H1 (cell line): ENCODE measurements at regions not wholly inside any gene's neighbourhood (a gene's known extent, or its start where the extent isn't known, plus 50 kb on each side); places are given as distances from the start of the nearest gene placed in this dataset.

ENCODE experiments used
- CTCF ChIA-PET: fragments of 300-600 bp; sonication (Branson Sonifier 250); formaldehyde crosslinking; loops from one replicate; lab custom pipeline; 2021; ENCODE audit not compliant: partially characterized antibody; lab: Charles Lee
- POLR2A ChIA-PET: fragments of 300-600 bp; sonication (Branson Sonifier 250); formaldehyde crosslinking; loops from one replicate; lab custom pipeline; 2021; ENCODE audit warnings: inconsistent platforms; ENCODE audit not compliant: partially characterized antibody; lab: Charles Lee
- DNase-seq, 2 experiments: peaks; one replicate each; pipeline versions ENCODE4 v3.0.0 to v3.0.0-alpha.2; 2010 to 2022; ENCODE audit warnings: low spot score in 2 of 2, low read depth in 1 of 2, mixed read lengths in 1 of 2
- FAIRE-seq: peaks from 2 replicates; lab custom pipeline; 2011; peaks lifted over from hg19 to GRCh38; lab: Jason Lieb, UNC
- H2AFZ ChIP-seq: 2 replicates; pipeline ENCODE4 v1.8.1; 2012; ENCODE audit warnings: low read length, inconsistent platforms
- H2AK5ac ChIP-seq: 2 replicates; pipeline ENCODE4 v1.6.1; 2013; ENCODE audit warnings: low read depth, low read length
- H2BK120ac ChIP-seq: replicated peaks from 2 replicates; pipeline ENCODE3; 2013; ENCODE audit warnings: low read depth, low read length, inconsistent platforms
- H2BK12ac ChIP-seq: 2 replicates; pipeline ENCODE4 v1.6.1; 2013; ENCODE audit warnings: low read depth, low read length
- H2BK15ac ChIP-seq: 2 replicates; pipeline ENCODE4 v1.6.1; 2013; ENCODE audit warnings: low read length
- H2BK20ac ChIP-seq: 2 replicates; pipeline ENCODE4 v1.6.1; 2013; ENCODE audit warnings: low read length
- H2BK5ac ChIP-seq: 2 replicates; pipeline ENCODE4 v1.6.1; 2013; ENCODE audit warnings: low read depth, low read length
- H3K14ac ChIP-seq: 2 replicates; pipeline ENCODE4 v1.6.1; 2013; ENCODE audit warnings: inconsistent platforms; ENCODE audit not compliant: insufficient read length
- H3K18ac ChIP-seq: 2 replicates; pipeline ENCODE4 v1.6.1; 2013; ENCODE audit warnings: low read length; ENCODE audit errors: extremely low read depth
- H3K23ac ChIP-seq: 2 replicates; pipeline ENCODE4 v1.6.1; 2013; ENCODE audit warnings: inconsistent platforms; ENCODE audit not compliant: insufficient read length
- H3K23me2 ChIP-seq: 2 replicates; pipeline ENCODE4 v1.6.1; 2013; ENCODE audit warnings: low read depth, low read length
- H3K27ac ChIP-seq: 2 replicates; pipeline ENCODE4 v1.6.1; 2011; ENCODE audit warnings: low read depth, low read length, inconsistent platforms
- H3K27me3 ChIP-seq, 4 experiments: replicated peaks in 1 of 4; 1 replicate in 1 of 4; 2 replicates in 3 of 4; pipeline versions ENCODE4 v1.6.1 to v1.8.1; 2011 to 2013; ENCODE audit warnings: low read length in 3 of 4, mild to moderate bottlenecking in 3 of 4, inconsistent platforms in 2 of 4, mixed read lengths in 2 of 4, moderate library complexity in 1 of 4; ENCODE audit not compliant: control insufficient read depth in 3 of 4, insufficient read depth in 3 of 4; ENCODE audit errors: extremely low read depth in 1 of 4
- H3K36me3 ChIP-seq, 4 experiments: 2 replicates each; pipeline versions ENCODE4 v1.6.1 to v1.8.1; 2011 to 2013; ENCODE audit warnings: mild to moderate bottlenecking in 4 of 4, low read length in 3 of 4, moderate library complexity in 2 of 4, control low read depth in 1 of 4, inconsistent platforms in 1 of 4; ENCODE audit not compliant: insufficient read depth in 4 of 4, control insufficient read depth in 2 of 4
- H3K4ac ChIP-seq: replicated peaks from 2 replicates; pipeline ENCODE3; 2013; ENCODE audit warnings: low read length, low read depth, mixed read lengths, inconsistent platforms; ENCODE audit not compliant: insufficient read length
- H3K4me1 ChIP-seq, 4 experiments: replicated peaks in 1 of 4; 1 replicate in 1 of 4; 2 replicates in 3 of 4; pipeline versions ENCODE4 v1.6.1 to v1.8.1; 2011 to 2013; ENCODE audit warnings: low read length in 3 of 4, inconsistent platforms in 2 of 4, mixed read lengths in 1 of 4; ENCODE audit not compliant: insufficient read depth in 4 of 4, control insufficient read depth in 3 of 4
- H3K4me2 ChIP-seq, 2 experiments: 2 replicates each; pipeline versions ENCODE4 v1.6.1 to v1.8.1; 2011 to 2013; ENCODE audit warnings: low read depth in 2 of 2, low read length in 2 of 2, control low read depth in 1 of 2, inconsistent platforms in 1 of 2, mild to moderate bottlenecking in 1 of 2; ENCODE audit not compliant: insufficient read depth in 1 of 2
- H3K4me3 ChIP-seq, 4 experiments: fragments of 200-600, 300-600 bp in 1 of 4; sonication (generic), shearing (Covaris generic), sonication (Bioruptor Twin) in 1 of 4; 2 replicates each; pipeline versions ENCODE4 v1.5.1 to v1.8.1; 2011 to 2016; ENCODE audit warnings: low read length in 4 of 4, low read depth in 3 of 4, control low read depth in 2 of 4, inconsistent platforms in 2 of 4, mild to moderate bottlenecking in 2 of 4, mixed read lengths in 1 of 4, moderate library complexity in 1 of 4; ENCODE audit not compliant: insufficient read depth in 2 of 4; ENCODE audit errors: extremely low read depth in 1 of 4
- H3K56ac ChIP-seq: replicated peaks from 2 replicates; pipeline ENCODE3; 2013; ENCODE audit warnings: low read depth, mild to moderate bottlenecking, mixed read lengths, low read length, inconsistent platforms; ENCODE audit not compliant: insufficient read length
- H3K79me1 ChIP-seq: 2 replicates; pipeline ENCODE4 v1.6.1; 2013; ENCODE audit warnings: low read depth, low read length, control low read depth
- H3K79me2 ChIP-seq, 2 experiments: 2 replicates each; pipeline versions ENCODE4 v1.6.1 to v1.8.1; 2012 to 2013; ENCODE audit warnings: low read length in 2 of 2, mild to moderate bottlenecking in 2 of 2, inconsistent platforms in 1 of 2; ENCODE audit not compliant: insufficient read depth in 2 of 2, control insufficient read depth in 1 of 2
- H3K9ac ChIP-seq, 4 experiments: replicated peaks in 1 of 4; 1 replicate in 1 of 4; 2 replicates in 3 of 4; pipeline versions ENCODE4 v1.6.1 to v1.8.1; 2011 to 2013; ENCODE audit warnings: low read depth in 3 of 4, low read length in 3 of 4, control low read depth in 2 of 4, mild to moderate bottlenecking in 2 of 4, moderate library complexity in 2 of 4, inconsistent platforms in 1 of 4; ENCODE audit errors: extremely low read depth in 1 of 4
- H3K9me3 ChIP-seq, 2 experiments: 2 replicates each; pipeline versions ENCODE4 v1.6.1 to v1.8.1; 2012 to 2013; ENCODE audit warnings: mild to moderate bottlenecking in 2 of 2, moderate library complexity in 2 of 2, control low read depth in 1 of 2, inconsistent platforms in 1 of 2, low read depth in 1 of 2, low read length in 1 of 2, mixed read lengths in 1 of 2; ENCODE audit not compliant: insufficient read depth in 2 of 2
- H4K20me1 ChIP-seq, 2 experiments: replicated peaks in 1 of 2; 2 replicates each; pipeline versions ENCODE3 to v1.8.1; 2011 to 2013; ENCODE audit warnings: inconsistent platforms in 2 of 2, low read length in 2 of 2, mild to moderate bottlenecking in 1 of 2; ENCODE audit not compliant: insufficient read depth in 2 of 2, control insufficient read depth in 1 of 2
- H4K5ac ChIP-seq: 2 replicates; pipeline ENCODE4 v1.6.1; 2013; ENCODE audit warnings: low read length, low read depth, mixed read lengths, inconsistent platforms; ENCODE audit not compliant: insufficient read length
- H4K8ac ChIP-seq: 2 replicates; pipeline ENCODE4 v1.8.0; 2013; ENCODE audit warnings: mild to moderate bottlenecking, moderate library complexity, low read length, inconsistent platforms; ENCODE audit not compliant: insufficient read depth; ENCODE audit errors: extremely low read depth
- H4K91ac ChIP-seq: replicated peaks from 2 replicates; pipeline ENCODE3; 2013; ENCODE audit warnings: low read length, mixed read lengths, inconsistent platforms; ENCODE audit not compliant: insufficient read length
- CHD1 ChIP-seq: IDR thresholded peaks from 2 replicates; pipeline ENCODE4 v1.6.1; 2012; ENCODE audit warnings: low read depth, low read length, improper control_type of control experiment
- E2F6 ChIP-seq: IDR thresholded peaks from 2 replicates; pipeline ENCODE4 v1.6.1; 2012; ENCODE audit warnings: inconsistent platforms
- GABPA ChIP-seq: IDR thresholded peaks from 2 replicates; pipeline ENCODE4 v1.6.1; 2011; ENCODE audit warnings: mild to moderate bottlenecking, low read length, moderate library complexity, borderline replicate concordance; ENCODE audit not compliant: insufficient read depth
- HDAC2 ChIP-seq, 2 experiments: fragments of 300-600 bp in 1 of 2; sonication (generic) in 1 of 2; IDR thresholded peaks; 2 replicates each; pipeline ENCODE4 v1.6.1; 2011 to 2012; ENCODE audit warnings: low read depth in 2 of 2, low read length in 2 of 2, mild to moderate bottlenecking in 2 of 2, moderate library complexity in 2 of 2, borderline replicate concordance in 1 of 2, inconsistent platforms in 1 of 2
- JUND ChIP-seq: IDR thresholded peaks from 2 replicates; pipeline ENCODE4 v1.6.1; 2011; ENCODE audit warnings: mild to moderate bottlenecking, improper control_type of control experiment, low read length
- KDM4A ChIP-seq: IDR thresholded peaks from one replicate; pipeline ENCODE4 v1.7.1; 2012; ENCODE audit warnings: low read depth, mild to moderate bottlenecking, moderate library complexity, low read length, inconsistent platforms; ENCODE audit not compliant: severe bottlenecking
- PHF8 ChIP-seq: fragments of 200-600 bp; sonication (generic); conservative IDR thresholded peaks from 2 replicates; pipeline ENCODE4 v1.7.1; 2012; ENCODE audit warnings: low read depth, mild to moderate bottlenecking, inconsistent platforms, low read length, moderate library complexity
- POU5F1 ChIP-seq: IDR thresholded peaks from 2 replicates; pipeline ENCODE4 v1.6.1; 2011; ENCODE audit warnings: low read depth, mild to moderate bottlenecking, low read length, moderate library complexity
- SAP30 ChIP-seq: fragments of 300-600 bp; sonication (generic); IDR thresholded peaks from 2 replicates; pipeline ENCODE4 v1.7.1; 2012; ENCODE audit warnings: low read length, moderate library complexity, mild to moderate bottlenecking, inconsistent platforms; ENCODE audit not compliant: insufficient read depth, insufficient replicate concordance
- TAF7 ChIP-seq: optimal IDR thresholded peaks from 2 replicates; pipeline ENCODE3; 2011; ENCODE audit warnings: low read depth, mild to moderate bottlenecking, inconsistent platforms, low read length, moderate library complexity, borderline replicate concordance
- YY1 ChIP-seq: IDR thresholded peaks from 2 replicates; pipeline ENCODE4 v1.6.1; 2011; ENCODE audit warnings: low read depth, mild to moderate bottlenecking, low read length
- WGBS, 2 experiments: shearing (Covaris generic) in 1 of 2; methylation state at CpG; one replicate each; pipeline versions ENCODE4 v1.1.6 to v1.1.7; 2013 to 2015; ENCODE audit warnings: low lambda C conversion rate in 2 of 2, mixed read lengths in 2 of 2, inconsistent platforms in 1 of 2, low coverage in 1 of 2, missing lambda C conversion rate in 1 of 2; ENCODE audit not compliant: insufficient replicate concordance in 2 of 2, insufficient coverage in 1 of 2, insufficient read length in 1 of 2; ENCODE audit errors: extremely low coverage in 1 of 2, missing lambda C conversion rate in 1 of 2; 5-methylcytosine and 5-hydroxymethylcytosine counted together

GRCh38 chr12:75579552-75579951, 68.1 kb upstream of the KRR1 start:
- Histone ChIP-seq H3K79me2 (no peaks in the 10 kb centered on the region), H3K18ac (no peak overlapping the region), H3K27ac (no peak overlapping the region), H2BK5ac (no peak overlapping the region), H4K8ac (no peak overlapping the region), H3K4ac (no peak overlapping the region), H3K23me2 (no peaks in the 10 kb centered on the region), H4K91ac (no peak overlapping the region), H3K4me2 (no peak overlapping the region; a peak in 1 of 4 replicates), H2BK20ac (no peak overlapping the region), H4K5ac (no peak overlapping the region), H2AFZ (no peak overlapping the region), H3K4me3 (no peak overlapping the region), H2BK120ac (no peak overlapping the region), H3K4me1 (peaks cover 0 to 3% (median 0%) of the 10 kb centered on the region in 4 experiments; a peak in 1 of 7 replicates), H3K36me3 (no peaks in the 10 kb centered on the region), H2BK12ac (no peak overlapping the region), H4K20me1 (no peaks in the 10 kb centered on the region), H3K23ac (no peak overlapping the region), H3K9me3 (no peaks in the 10 kb centered on the region), H2BK15ac (no peak overlapping the region), H3K14ac (no peak overlapping the region), H3K79me1 (no peaks in the 10 kb centered on the region), H3K9ac (no peak overlapping the region), H2AK5ac (no peak overlapping the region), H3K56ac (no peak overlapping the region), H3K27me3 (peaks cover 0 to 2% (median 0%) of the 10 kb centered on the region in 4 experiments; a peak in 1 of 7 replicates)
- FAIRE-seq (no peak), DNase-seq (no peak)
- TF ChIP-seq KDM4A (no peak), TAF7 (no peak), YY1 (no peak), CHD1 (no peak), POU5F1 (no peak), E2F6 (no peak), HDAC2 (IDR thresholded peaks at IDR 0.05; ENCODE audit: borderline replicate concordance in 1 of 2, low read depth in 2 of 2, low read length in 2 of 2) (no peak), GABPA (no peak), PHF8 (no peak), SAP30 (no peak), JUND (no peak)
- ChIA-PET POLR2A (no interaction called here), CTCF (interaction anchor here (1.7 kb wide), 1 partner anchor 18 kb away, joined by 3 read pairs; no protein-coding TSS in a partner anchor)
- WGBS, 2 experiments: 80% methylated on average over 3 of the region's 3 CpGs; no CpG with 5 or more reads in 1 of the 2 experiments
